GM23338 (cell line): ENCODE measurements at regions not wholly inside any gene's neighbourhood (a gene's known extent, or its start where the extent isn't known, plus 50 kb on each side); places are given as distances from the start of the nearest gene placed in this dataset.

Experiments
- ATAC-seq: fragments of 200-7000 bp; cut with Tn5 transposase; 3 replicates; pipeline ENCODE4 v1.9.1; 2020
- DNase-seq: peaks from one replicate; pipeline ENCODE4 v3.0.0-alpha.2; 2015; ENCODE audit warnings: low spot score
- H2AFZ ChIP-seq: fragments of 200-600 bp; sonication (generic); 2 replicates; pipeline ENCODE4 v1.8.0; 2016; ENCODE audit warnings: antibody characterized with exemption, mild to moderate bottlenecking, moderate library complexity
- H3F3A ChIP-seq: fragments of 200-600 bp; sonication (generic); replicated peaks from 2 replicates; pipeline ENCODE4 v1.8.0; 2017; ENCODE audit warnings: antibody characterized with exemption, mixed run types, low read depth
- H3K27ac ChIP-seq: fragments of 200-600 bp; sonication (generic); 2 replicates; pipeline ENCODE4 v1.6.1; 2016; ENCODE audit warnings: low read depth
- H3K27me3 ChIP-seq: fragments of 200-600 bp; sonication (generic); 2 replicates; pipeline ENCODE4 v1.8.0; 2016; ENCODE audit warnings: mild to moderate bottlenecking, mixed run types, moderate library complexity; ENCODE audit not compliant: insufficient read depth
- H3K36me3 ChIP-seq: fragments of 200-600 bp; sonication (generic); 2 replicates; pipeline ENCODE4 v1.8.0; 2016; ENCODE audit warnings: mild to moderate bottlenecking; ENCODE audit not compliant: insufficient read depth
- H3K4me1 ChIP-seq: fragments of 200-600 bp; sonication (generic); 2 replicates; pipeline ENCODE4 v1.8.0; 2016; ENCODE audit warnings: mild to moderate bottlenecking, moderate library complexity; ENCODE audit not compliant: insufficient read depth
- H3K4me2 ChIP-seq: fragments of 200-600 bp; sonication (generic); 2 replicates; pipeline ENCODE4 v1.7.1; 2017; ENCODE audit warnings: mixed run types
- H3K4me3 ChIP-seq: fragments of 200-600 bp; sonication (generic); 2 replicates; pipeline ENCODE4 v1.6.1; 2016; ENCODE audit warnings: mixed run types
- H3K79me2 ChIP-seq: fragments of 200-600 bp; sonication (generic); replicated peaks from 2 replicates; pipeline ENCODE4 v1.8.0; 2017; ENCODE audit warnings: mild to moderate bottlenecking; ENCODE audit not compliant: insufficient read depth
- H3K9me2 ChIP-seq: fragments of 200-600 bp; sonication (generic); 2 replicates; pipeline ENCODE4 v1.8.0; 2017; ENCODE audit not compliant: insufficient read depth
- H4K20me1 ChIP-seq: fragments of 200-600 bp; sonication (generic); replicated peaks from 2 replicates; pipeline ENCODE4 v1.8.0; 2017; ENCODE audit warnings: mild to moderate bottlenecking; ENCODE audit not compliant: insufficient read depth
- H3K27ac Mint-ChIP-seq: 2 replicates; pipeline ENCODE4 v1.8.0; 2020; ENCODE audit warnings: inconsistent platforms, mild to moderate bottlenecking, moderate library complexity, mixed read lengths
- H3K27me3 Mint-ChIP-seq: 3 replicates; pipeline ENCODE4 v1.8.0; 2022; ENCODE audit warnings: low read depth, mild to moderate bottlenecking, moderate library complexity, mixed read lengths, inconsistent platforms; ENCODE audit not compliant: insufficient read depth, poor library complexity
- H3K36me3 Mint-ChIP-seq: 3 replicates; pipeline ENCODE4 v1.8.0; 2021; ENCODE audit warnings: low read depth, mild to moderate bottlenecking, inconsistent platforms, moderate library complexity, mixed read lengths
- H3K4me1 Mint-ChIP-seq: 3 replicates; pipeline ENCODE4 v1.8.0; 2020; ENCODE audit warnings: mild to moderate bottlenecking, inconsistent platforms, mixed read lengths
- H3K4me3 Mint-ChIP-seq: 3 replicates; pipeline ENCODE4 v1.8.0; 2021; ENCODE audit warnings: moderate library complexity, mild to moderate bottlenecking, inconsistent platforms, mixed read lengths
- H3K9me3 Mint-ChIP-seq: 3 replicates; pipeline ENCODE4 v1.8.0; 2020; ENCODE audit warnings: moderate library complexity, mild to moderate bottlenecking, inconsistent platforms, mixed read lengths
- CREB1 ChIP-seq: fragments of 250-450 bp; sonication (Bioruptor Pico); IDR thresholded peaks from 2 replicates; pipeline ENCODE4 v1.5.0; 2020; ENCODE audit warnings: low read depth, mild to moderate bottlenecking, moderate library complexity
- ETS1 ChIP-seq: IDR thresholded peaks from 2 replicates; pipeline ENCODE4 v1.6.1; 2016; ENCODE audit warnings: antibody characterized with exemption
- EZH2 ChIP-seq: fragments of 200-600 bp; sonication (generic); IDR thresholded peaks from one replicate; pipeline ENCODE4 v1.8.0; 2017; ENCODE audit warnings: antibody characterized with exemption, mild to moderate bottlenecking, low read depth; ENCODE audit not compliant: unreplicated experiment
- EZH2phosphoT487 ChIP-seq: fragments of 200-600 bp; sonication (generic); IDR thresholded peaks from one replicate; pipeline ENCODE4 v1.8.1; 2018; ENCODE audit warnings: antibody characterized with exemption; ENCODE audit not compliant: unreplicated experiment
- JUNB ChIP-seq: IDR thresholded peaks from one replicate; pipeline ENCODE4 v1.6.1; 2016; ENCODE audit warnings: antibody characterized with exemption; ENCODE audit not compliant: unreplicated experiment
- NANOG ChIP-seq: IDR thresholded peaks from 2 replicates; pipeline ENCODE4 v1.6.1; 2016; ENCODE audit warnings: antibody characterized with exemption, borderline replicate concordance
- POLR2AphosphoS5 ChIP-seq: IDR thresholded peaks from 2 replicates; pipeline ENCODE4 v1.6.1; 2016; ENCODE audit warnings: antibody characterized with exemption, low read depth
- REST ChIP-seq: IDR thresholded peaks from one replicate; pipeline ENCODE4 v1.6.1; 2018; ENCODE audit warnings: antibody characterized with exemption; ENCODE audit not compliant: unreplicated experiment
- STAT1 ChIP-seq: IDR thresholded peaks from one replicate; pipeline ENCODE4 v1.6.1; 2016; ENCODE audit warnings: antibody characterized with exemption; ENCODE audit not compliant: unreplicated experiment
- ZNF331 ChIP-seq: fragments of 250-450 bp; sonication (Bioruptor Pico); IDR thresholded peaks from 2 replicates; pipeline ENCODE4 v1.5.0; 2020; ENCODE audit warnings: low read depth, mild to moderate bottlenecking, moderate library complexity
- ZNF462 ChIP-seq: fragments of 250-450 bp; sonication (Bioruptor Pico); IDR thresholded peaks from 2 replicates; pipeline ENCODE4 v1.5.0; 2020; ENCODE audit warnings: mild to moderate bottlenecking, moderate library complexity

GRCh38 chr2:236359426-236360045 lies 95.3 kb upstream of the ASB18 start:
- Histone ChIP-seq H4K20me1 (no peaks in the 10 kb centered on the region), H2AFZ (no peak overlapping the region), H3K4me3 (no peak overlapping the region), H3K4me1 (no peaks in the 10 kb centered on the region), H3K9me2 (no peaks in the 10 kb centered on the region), H3K27ac (no peak overlapping the region), H3K79me2 (no peaks in the 10 kb centered on the region), H3K27me3 (no peaks in the 10 kb centered on the region), H3K4me2 (no peak overlapping the region), H3F3A (no peaks in the 10 kb centered on the region), H3K36me3 (no peaks in the 10 kb centered on the region)
- peaks cover 2% of the 10 kb centered on the region for H3K27me3 Mint-ChIP-seq
- H3K27ac Mint-ChIP-seq = no peak overlapping the region
- no peaks in the 10 kb centered on the region for H3K9me3 Mint-ChIP-seq
- no peaks in the 10 kb centered on the region for H3K36me3 Mint-ChIP-seq
- no peaks in the 10 kb centered on the region for H3K4me1 Mint-ChIP-seq
- TF ChIP-seq EZH2phosphoT487 (no peak), STAT1 (no peak), CREB1 (no peak), EZH2 (no peak), REST (no peak), ZNF331 (no peak), NANOG (no peak), POLR2AphosphoS5 (no peak)
- no peak overlapping the region for H3K4me3 Mint-ChIP-seq
- DNase-seq = no peak
- no peak for ATAC-seq

- no peaks in the 10 kb centered on the region for H3K36me3 Mint-ChIP-seq
- no peak for DNase-seq
These were observed 96.3 kb upstream of the ASB18 start for GRCh38 chr2:236360496-236360895.

More at GRCh38 chr2:236360496-236360895, 96.3 kb upstream of the ASB18 start:
- H2AFZ ChIP-seq = no peak overlapping the region
- no peak overlapping the region for H3K4me3 ChIP-seq
- ATAC-seq = no peak
- no peak overlapping the region for H3K4me3 Mint-ChIP-seq
- peaks cover 2% of the 10 kb centered on the region for H3K27me3 Mint-ChIP-seq
- H3K4me1 Mint-ChIP-seq = no peaks in the 10 kb centered on the region
- no peaks in the 10 kb centered on the region for H3K27me3 ChIP-seq
- no peaks in the 10 kb centered on the region for H4K20me1 ChIP-seq
- H3K9me3 Mint-ChIP-seq = no peaks in the 10 kb centered on the region; the same call in 2 of the 3 replicates
- H3K27ac ChIP-seq = no peak overlapping the region
- no peaks in the 10 kb centered on the region for H3K79me2 ChIP-seq
- no peak overlapping the region for H3K4me2 ChIP-seq
- H3K27ac Mint-ChIP-seq = no peak overlapping the region
- no peaks in the 10 kb centered on the region for H3K9me2 ChIP-seq
- TF ChIP-seq JUNB = no peak
- no peak for TF ChIP-seq ETS1
- no peak for TF ChIP-seq ZNF462 (CRISPR knock-in tag)
- TF ChIP-seq NANOG = no peak
- H3K4me1 ChIP-seq = no peaks in the 10 kb centered on the region
- H3K36me3 ChIP-seq = no peaks in the 10 kb centered on the region
- no peaks in the 10 kb centered on the region for H3F3A ChIP-seq
